Ovary (tissue), 7 donors: ENCODE measurements at regions not wholly inside any gene's neighbourhood (a gene's known extent, or its start where the extent isn't known, plus 50 kb on each side); places are given as distances from the start of the nearest gene placed in this dataset.

Experiments used
- DNase-seq, 5 donors: peaks; one replicate each; pipeline ENCODE4 v3.0.0-alpha.2; 2019 to 2020
- H3K27ac ChIP-seq, 2 donors: fragments of 200-600 bp; one replicate each; pipeline versions ENCODE4 v1.5.1 to v1.8.0; 2019 to 2022
- H3K27me3 ChIP-seq: fragments of 200-600 bp; one replicate; pipeline ENCODE4 v1.8.0; 2022
- H3K36me3 ChIP-seq: fragments of 200-600 bp; sonication (generic); one replicate; pipeline ENCODE4 v1.5.1; 2019
- H3K4me1 ChIP-seq: one replicate; pipeline ENCODE4 v1.8.1; 2013; ENCODE audit warnings: mild to moderate bottlenecking, moderate library complexity; ENCODE audit not compliant: insufficient read depth
- H3K4me3 ChIP-seq: fragments of 200-600 bp; sonication (generic); one replicate; pipeline ENCODE4 v1.5.1; 2017
- H3K9me3 ChIP-seq, 2 donors: fragments of 200-600 bp in 1 of 2; sonication (generic) in 1 of 2; one replicate each; pipeline versions ENCODE4 v1.5.1 to v1.8.1; 2013 to 2019; ENCODE audit warnings: mild to moderate bottlenecking in 1 of 2, moderate library complexity in 1 of 2
- EP300 ChIP-seq: sonication (generic); formaldehyde crosslinking; IDR thresholded peaks from one replicate; pipeline ENCODE4 v1.6.1; 2017; ENCODE audit warnings: antibody characterized with exemption
- POLR2A ChIP-seq: fragments of 450-650 bp; IDR thresholded peaks from one replicate; pipeline ENCODE4 v1.6.1; 2017; ENCODE audit warnings: antibody characterized with exemption, mild to moderate bottlenecking, moderate library complexity
- WGBS, 3 donors: extraction: QIAGEN DNeasy Blood & Tissue Kit in 1 of 3; methylation state at CpG; one replicate each; pipeline versions ENCODE4 v1.1.5 to v1.1.7; 2013 to 2017; 5-methylcytosine and 5-hydroxymethylcytosine counted together
- intact Hi-C, 4 donors: fragments of 100-400 bp; cut with DNase I; formaldehyde crosslinking; loops; one replicate each; pipeline versions ENCODE4 v1.11.0 to v1.15.1; 2022 to 2023
- TF ChIP-seq, protein P1 (sequence below), 3 donors: fragments of 450-650 bp in 2 of 3; fragments of 200-600 bp in 1 of 3; IDR thresholded peaks; one replicate each; pipeline versions ENCODE4 v1.5.1 to v1.8.0; 2016 to 2022; ENCODE audit warnings: antibody characterized with exemption in 3 of 3, mild to moderate bottlenecking in 1 of 3
- donor health status: DM: no; HTN: no; CAD: no; lungs with moderate emphysema.
- donor health status: DM: no; HTN: no; CAD: no.
- donor health status: Bipolar disorder and iron deficiency.
- donor health status: DM: no; HTN: no; CAD: no.
- donor health status: DM: yes; HTN: yes; CAD: no.

DNA sequence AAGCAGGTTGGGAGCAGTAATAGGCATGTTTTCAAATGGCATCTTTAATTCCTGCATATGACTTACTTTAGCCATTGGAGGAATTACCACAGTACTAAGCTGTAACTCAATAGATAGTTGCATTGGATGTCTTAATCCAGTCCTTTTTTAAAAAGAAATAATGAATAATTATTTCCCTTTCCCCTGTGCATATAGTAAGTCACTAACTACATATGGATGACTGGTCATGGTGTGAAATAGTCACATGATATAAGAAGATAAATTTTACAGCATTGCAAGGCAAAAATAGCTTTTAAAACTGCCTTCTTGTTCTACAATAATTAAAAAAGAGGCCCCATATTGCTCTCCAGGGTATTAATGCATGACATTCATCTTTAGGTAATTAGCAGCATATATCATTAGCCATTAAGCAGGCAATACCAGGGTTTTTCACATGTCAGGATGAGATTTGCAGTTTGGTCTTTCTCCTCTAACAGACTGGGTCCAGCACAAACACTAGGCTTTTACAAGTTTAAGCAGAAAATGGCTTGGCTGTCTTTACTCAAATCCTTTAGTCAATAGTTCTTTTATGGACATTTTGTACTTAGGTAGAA lies 606.4 kb upstream of the RORB start:
- H3K27me3 ChIP-seq: no peaks in the 10 kb centered on the region
- TF ChIP-seq EP300 (no peak), POLR2A (no peak)
- TF ChIP-seq, protein P1, sequence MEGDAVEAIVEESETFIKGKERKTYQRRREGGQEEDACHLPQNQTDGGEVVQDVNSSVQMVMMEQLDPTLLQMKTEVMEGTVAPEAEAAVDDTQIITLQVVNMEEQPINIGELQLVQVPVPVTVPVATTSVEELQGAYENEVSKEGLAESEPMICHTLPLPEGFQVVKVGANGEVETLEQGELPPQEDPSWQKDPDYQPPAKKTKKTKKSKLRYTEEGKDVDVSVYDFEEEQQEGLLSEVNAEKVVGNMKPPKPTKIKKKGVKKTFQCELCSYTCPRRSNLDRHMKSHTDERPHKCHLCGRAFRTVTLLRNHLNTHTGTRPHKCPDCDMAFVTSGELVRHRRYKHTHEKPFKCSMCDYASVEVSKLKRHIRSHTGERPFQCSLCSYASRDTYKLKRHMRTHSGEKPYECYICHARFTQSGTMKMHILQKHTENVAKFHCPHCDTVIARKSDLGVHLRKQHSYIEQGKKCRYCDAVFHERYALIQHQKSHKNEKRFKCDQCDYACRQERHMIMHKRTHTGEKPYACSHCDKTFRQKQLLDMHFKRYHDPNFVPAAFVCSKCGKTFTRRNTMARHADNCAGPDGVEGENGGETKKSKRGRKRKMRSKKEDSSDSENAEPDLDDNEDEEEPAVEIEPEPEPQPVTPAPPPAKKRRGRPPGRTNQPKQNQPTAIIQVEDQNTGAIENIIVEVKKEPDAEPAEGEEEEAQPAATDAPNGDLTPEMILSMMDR (IDR thresholded peaks at IDR 0.05): no peak
- no peaks in the 10 kb centered on the region for H3K9me3 ChIP-seq

DNA sequence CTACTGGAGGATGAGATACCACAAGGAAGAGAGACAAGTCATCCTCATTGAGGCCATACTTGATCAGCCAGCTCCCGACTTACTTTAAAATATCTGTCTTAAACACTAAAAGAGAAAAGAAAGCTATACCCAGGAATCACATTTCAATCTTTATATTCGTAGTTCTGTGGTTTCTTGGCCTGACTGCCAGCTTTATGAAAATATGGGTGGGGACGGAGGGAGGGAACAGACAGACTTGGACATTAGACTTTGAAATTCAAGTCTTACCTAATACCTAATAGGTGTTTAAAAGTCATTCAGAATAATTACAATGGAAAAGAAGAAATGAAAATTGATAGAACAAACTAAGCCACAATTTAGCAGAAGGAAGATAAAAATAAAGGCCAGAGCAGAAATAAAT lies 604.8 kb upstream of the RORB start:
- 70 to 86% (median 84%) methylated on average over 3 of the region's 3 CpGs for WGBS, 3 donors
- Histone ChIP-seq H3K27ac (no peak overlapping the region), H3K36me3 (no peaks in the 10 kb centered on the region), H3K4me3 (no peak overlapping the region), H3K9me3 (no peaks in the 10 kb centered on the region), H3K27me3 (no peaks in the 10 kb centered on the region), H3K4me1 (no peaks in the 10 kb centered on the region)
- no peak for TF ChIP-seq POLR2A
- TF ChIP-seq, protein P1 (IDR thresholded peaks at IDR 0.05): no peak
- TF ChIP-seq EP300: no peak
- intact Hi-C loops: no loop called here
- DNase-seq: no peak

More for the DNA sequence above, 606.4 kb upstream of the RORB start:
- DNase-seq: no peak
- H3K36me3 ChIP-seq: no peaks in the 10 kb centered on the region
- H3K4me3 ChIP-seq: no peak overlapping the region
- H3K4me1 ChIP-seq: no peaks in the 10 kb centered on the region
- no peak overlapping the region for H3K27ac ChIP-seq
- intact Hi-C loops: no loop called here

DNA sequence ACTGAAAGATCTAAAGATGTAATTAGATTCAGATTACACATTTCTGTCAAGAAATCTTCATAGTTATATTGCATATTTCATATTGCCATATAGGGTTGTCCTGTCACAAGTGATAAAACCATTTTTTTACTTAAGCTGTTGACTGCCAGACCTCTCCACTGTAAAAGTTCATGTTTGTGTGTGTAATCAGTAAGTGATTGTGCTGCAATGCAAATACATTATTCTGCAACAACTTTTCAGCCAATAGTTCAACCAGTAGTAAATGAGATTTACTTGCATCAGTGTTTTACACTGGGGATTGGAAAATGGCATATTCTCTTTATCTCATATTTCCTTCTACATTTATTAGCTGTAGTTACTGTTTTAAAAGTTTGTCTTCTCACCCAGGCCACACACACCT lies 603.9 kb upstream of the RORB start:
- Histone ChIP-seq H3K9me3 (no peaks in the 10 kb centered on the region), H3K27ac (no peak overlapping the region), H3K4me1 (no peaks in the 10 kb centered on the region), H3K27me3 (no peaks in the 10 kb centered on the region), H3K4me3 (no peak overlapping the region), H3K36me3 (no peaks in the 10 kb centered on the region)
- TF ChIP-seq POLR2A (no peak), EP300 (no peak)
- TF ChIP-seq, protein P1 (IDR thresholded peaks at IDR 0.05): no peak
- intact Hi-C loops: no loop called here
- no peak for DNase-seq

DNA sequence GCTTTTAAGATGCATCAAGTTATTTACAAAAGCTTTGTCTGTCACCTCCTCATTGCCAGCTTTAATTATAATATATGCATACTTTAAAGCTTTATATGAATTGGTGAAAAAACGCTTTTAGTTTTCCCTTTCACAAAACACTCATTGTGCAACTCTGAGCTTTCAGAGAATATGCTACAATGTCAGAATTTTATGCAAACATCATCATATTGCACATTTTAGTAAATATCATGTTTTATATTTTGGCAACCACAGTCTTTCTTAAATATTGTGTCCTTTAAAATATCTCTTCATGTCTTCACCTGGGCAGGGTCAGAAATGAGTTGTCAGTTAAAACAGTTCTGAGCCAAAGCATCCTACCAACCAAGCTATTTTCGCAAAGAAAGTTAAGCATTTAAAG lies 601.1 kb upstream of the RORB start:
- DNase-seq: no peak
- H3K4me1 ChIP-seq: no peaks in the 10 kb centered on the region
- H3K4me3 ChIP-seq: no peak overlapping the region
- intact Hi-C loops: no loop called here
- H3K36me3 ChIP-seq: no peaks in the 10 kb centered on the region
- H3K9me3 ChIP-seq: no peaks in the 10 kb centered on the region
- H3K27ac ChIP-seq: no peak overlapping the region
- H3K27me3 ChIP-seq: no peaks in the 10 kb centered on the region
- TF ChIP-seq POLR2A (no peak), EP300 (no peak)
- TF ChIP-seq, protein P1 (IDR thresholded peaks at IDR 0.05): no peak
- 78 to 88% (median 80%) methylated on average over 2 of the region's 2 CpGs for WGBS, 3 donors
